A549 (cell line): ENCODE measurements at regions not wholly inside any gene's neighbourhood (a gene's known extent, or its start where the extent isn't known, plus 50 kb on each side); places are given as distances from the start of the nearest gene placed in this dataset.
"Not testable (repeated sequence)": the region's sequence is repeated elsewhere in the genome, so short reads cannot be mapped to it uniquely, and the experiment has no call there.

Source experiments
- ATAC-seq, 2 experiments: fragments of 200-7000 bp in 1 of 2; fragments of >200 bp in 1 of 2; cut with Nextera tagmentation in 1 of 2; cut with Tn5 transposase in 1 of 2; 3 replicates each; pipeline versions ENCODE4 v1.8.0 to v1.9.1; 2018 to 2020; ENCODE audit warnings: mild to moderate bottlenecking in 1 of 2, moderate library complexity in 1 of 2
- CTCF ChIA-PET: fragments of 300-600 bp; sonication (Branson Sonifier 250); formaldehyde crosslinking; extraction: SDS; loops from one replicate; lab custom pipeline; 2021; ENCODE audit warnings: antibody characterized with exemption, inconsistent platforms; lab: Yijun Ruan, JAX
- POLR2A ChIA-PET: fragments of 350-600 bp; formaldehyde crosslinking; extraction: SDS; loops from one replicate; lab custom pipeline; 2021; ENCODE audit warnings: antibody characterized with exemption, inconsistent platforms; lab: Yijun Ruan, JAX
- DNase-seq, 2 experiments: peaks; one replicate each; pipeline versions ENCODE4 v3.0.0 to v3.0.0-alpha.2; 2011 to 2016; ENCODE audit warnings: low read depth in 1 of 2, low spot score in 1 of 2
- FAIRE-seq: peaks from 2 replicates; lab custom pipeline; 2011; peaks lifted over from hg19 to GRCh38; lab: Jason Lieb, UNC
- H3K27ac ChIP-seq, 2 experiments: fragments of >200 bp; sonication (Bioruptor Twin); formaldehyde crosslinking; 3 replicates each; pipeline ENCODE4 v1.5.1; 2016 to 2017
- H3K4me1 ChIP-seq: fragments of >200 bp; sonication (Bioruptor Twin); formaldehyde crosslinking; 3 replicates; pipeline ENCODE4 v1.6.1; 2016
- H3K4me2 ChIP-seq: fragments of >200 bp; sonication (Bioruptor Twin); formaldehyde crosslinking; 3 replicates; pipeline ENCODE4 v1.6.1; 2016
- H3K4me3 ChIP-seq: fragments of >200 bp; sonication (Bioruptor Twin); formaldehyde crosslinking; 3 replicates; pipeline ENCODE4 v1.5.1; 2016
- H3K9me3 ChIP-seq: fragments of >200 bp; sonication (Bioruptor Twin); formaldehyde crosslinking; 3 replicates; pipeline ENCODE4 v1.6.1; 2016
- ATOH8 ChIP-seq: fragments of 250-450 bp; sonication (Bioruptor Pico); IDR thresholded peaks from 2 replicates; pipeline ENCODE4 v1.5.0; 2020; ENCODE audit warnings: low read depth, mild to moderate bottlenecking, moderate library complexity
- CBX8 ChIP-seq: fragments of 200-600 bp; sonication (generic); IDR thresholded peaks from 2 replicates; pipeline ENCODE4 v1.6.1; 2016
- CHD4 ChIP-seq: fragments of 200-600 bp; sonication (generic); IDR thresholded peaks from 2 replicates; pipeline ENCODE4 v1.6.1; 2016; ENCODE audit warnings: antibody characterized with exemption, mild to moderate bottlenecking, borderline replicate concordance
- E2F6 ChIP-seq: IDR thresholded peaks from 2 replicates; pipeline ENCODE4 v1.6.1; 2012; ENCODE audit warnings: low read depth, borderline replicate concordance
- EHF ChIP-seq: fragments of 250-450 bp; sonication (Bioruptor Pico); IDR thresholded peaks from 2 replicates; pipeline ENCODE4 v1.5.0; 2020; ENCODE audit warnings: mild to moderate bottlenecking
- EP300 ChIP-seq, 2 experiments: fragments of >200 bp; sonication (Bioruptor Twin); formaldehyde crosslinking; IDR thresholded peaks; 2 replicates in 1 of 2; 3 replicates in 1 of 2; pipeline ENCODE4 v1.6.1; 2016 to 2017
- ESRRA ChIP-seq: fragments of 150-350 bp; IDR thresholded peaks from 2 replicates; pipeline ENCODE4 v1.6.1; 2014; ENCODE audit warnings: mild to moderate bottlenecking, low read length, borderline replicate concordance
- HDAC2 ChIP-seq: fragments of 200-600 bp; sonication (generic); IDR thresholded peaks from 2 replicates; pipeline ENCODE4 v1.6.1; 2016
- HES2 ChIP-seq: fragments of >200 bp; sonication (Bioruptor Twin); formaldehyde crosslinking; IDR thresholded peaks from 2 replicates; pipeline ENCODE4 v1.6.1; 2016
- HMGXB4 ChIP-seq: fragments of 250-450 bp; sonication (Bioruptor Pico); IDR thresholded peaks from 2 replicates; pipeline ENCODE4 v1.5.0; 2021; ENCODE audit warnings: mild to moderate bottlenecking, moderate library complexity, borderline replicate concordance
- HOXA7 ChIP-seq: fragments of 250-450 bp; sonication (Bioruptor Pico); IDR thresholded peaks from 2 replicates; pipeline ENCODE4 v1.5.0; 2020; ENCODE audit warnings: mild to moderate bottlenecking, moderate library complexity
- HOXB13 ChIP-seq: fragments of 250-450 bp; sonication (Bioruptor Pico); IDR thresholded peaks from 2 replicates; pipeline ENCODE4 v1.5.0; 2020; ENCODE audit warnings: low read depth, mild to moderate bottlenecking, moderate library complexity
- HOXB5 ChIP-seq: fragments of 250-450 bp; sonication (Bioruptor Pico); IDR thresholded peaks from 2 replicates; pipeline ENCODE4 v1.5.0; 2020; ENCODE audit warnings: mild to moderate bottlenecking, moderate library complexity
- KDM1A ChIP-seq: fragments of 200-600 bp; sonication (generic); IDR thresholded peaks from 2 replicates; pipeline ENCODE4 v1.6.1; 2016; ENCODE audit warnings: low read depth, mild to moderate bottlenecking
- KDM5A ChIP-seq: fragments of 200-600 bp; sonication (generic); IDR thresholded peaks from 2 replicates; pipeline ENCODE4 v1.6.1; 2016; ENCODE audit warnings: antibody characterized with exemption, mild to moderate bottlenecking
- MAZ ChIP-seq: fragments of 150-350 bp; IDR thresholded peaks from 2 replicates; pipeline ENCODE4 v1.6.1; 2014; ENCODE audit warnings: antibody characterized with exemption, low read depth, low read length, borderline replicate concordance
- NFE2L2 ChIP-seq: fragments of 150-350 bp; conservative IDR thresholded peaks from 2 replicates; pipeline ENCODE4 v1.6.1; 2014; ENCODE audit warnings: low read length
- NR3C1 ChIP-seq: fragments of >200 bp; sonication (Bioruptor Twin); formaldehyde crosslinking; IDR thresholded peaks from 3 replicates; pipeline ENCODE4 v1.6.1; 2017
- PHF8 ChIP-seq: fragments of 200-600 bp; sonication (generic); IDR thresholded peaks from 2 replicates; pipeline ENCODE4 v1.6.1; 2016; ENCODE audit warnings: low read depth, mild to moderate bottlenecking, antibody characterized with exemption, moderate library complexity, borderline replicate concordance
- RARB ChIP-seq: fragments of 250-450 bp; sonication (Bioruptor Pico); IDR thresholded peaks from 2 replicates; pipeline ENCODE4 v1.8.0; 2021; ENCODE audit warnings: mild to moderate bottlenecking, moderate library complexity
- SMC3 ChIP-seq: fragments of >200 bp; sonication (Bioruptor Twin); formaldehyde crosslinking; IDR thresholded peaks from 3 replicates; pipeline ENCODE4 v1.6.1; 2018; ENCODE audit warnings: inconsistent platforms
- TP53 ChIP-seq: fragments of 250-450 bp; sonication (Bioruptor Pico); IDR thresholded peaks from 2 replicates; pipeline ENCODE4 v1.5.0; 2021; ENCODE audit warnings: mild to moderate bottlenecking, moderate library complexity
- WGBS: methylation state at CpG from one replicate; pipeline ENCODE4 v1.1.6; 2017; ENCODE audit errors: missing lambda C conversion rate; 5-methylcytosine and 5-hydroxymethylcytosine counted together

GRCh38 chrX:150213481-150214030, 149.6 kb upstream of the MAMLD1 start:
- Histone ChIP-seq H3K4me2 (no peak overlapping the region), H3K4me1 (no peaks in the 10 kb centered on the region)
- TF ChIP-seq NR3C1 = no peak
- no peak for TF ChIP-seq EP300 (IDR thresholded peaks at IDR 0.05)
- TF ChIP-seq HOXA7 (CRISPR knock-in tag) = no peak
- TF ChIP-seq HMGXB4 (CRISPR knock-in tag) = no peak
- TF ChIP-seq KDM1A = no peak
- no peak for TF ChIP-seq NFE2L2
- TF ChIP-seq, all 56 proteins: peak for 0
- 57% methylated on average over 3 of the region's 3 CpGs for WGBS
- ATAC-seq (no peak), FAIRE-seq (no peak), DNase-seq (no peak)
- CTCF ChIA-PET = interaction anchor here (0.9 to 1.6 kb wide), 3 partner anchors 9 to 148 kb away, joined by 3 to 5 read pairs (median 4); no protein-coding TSS in a partner anchor
- no peak overlapping the region for H3K4me3 ChIP-seq
- no peaks in the 10 kb centered on the region for H3K9me3 ChIP-seq
- H3K27ac ChIP-seq = no peak overlapping the region
- POLR2A ChIA-PET = no interaction called here

GRCh38 chrX:150216000-150216399, 147.1 kb upstream of the MAMLD1 start:
- H3K4me2 ChIP-seq, POLR2A ChIA-PET, ATAC-seq, H3K9me3 ChIP-seq, FAIRE-seq, DNase-seq, H3K4me3 ChIP-seq, H3K4me1 ChIP-seq, H3K27ac ChIP-seq, CTCF ChIA-PET: not testable (repeated sequence)
- WGBS = 60% methylated on average over 2 of the region's 4 CpGs

- no peak overlapping the region for H3K27ac ChIP-seq
Observed at GRCh38 chrX:150216716-150217115, 146.4 kb upstream of the MAMLD1 start.

More at GRCh38 chrX:150216716-150217115, 146.4 kb upstream of the MAMLD1 start:
- 85% methylated on average over 4 of the region's 6 CpGs for WGBS
- ATAC-seq (no peak), FAIRE-seq (no peak), DNase-seq (no peak)
- CTCF ChIA-PET = interaction anchor here (1.2 kb wide), 1 partner anchor 10 kb away, joined by 3 read pairs; no protein-coding TSS in a partner anchor
- Histone ChIP-seq H3K4me1 (no peaks in the 10 kb centered on the region), H3K9me3 (no peaks in the 10 kb centered on the region), H3K4me2 (no peak overlapping the region), H3K4me3 (no peak overlapping the region)
- POLR2A ChIA-PET = no interaction called here
- no peak for TF ChIP-seq ESRRA
- no peak for TF ChIP-seq CHD4
- no peak for TF ChIP-seq HES2
- no peak for TF ChIP-seq RARB
- TF ChIP-seq MAZ = no peak
- no peak for TF ChIP-seq TP53
- TF ChIP-seq SMC3 = no peak
- TF ChIP-seq E2F6 = no peak
- no peak for TF ChIP-seq KDM5A
- no peak for TF ChIP-seq HMGXB4 (CRISPR knock-in tag)
- no peak for TF ChIP-seq HOXB5 (CRISPR knock-in tag)
- no peak for TF ChIP-seq CBX8
- no peak for TF ChIP-seq EHF (CRISPR knock-in tag)
- no peak for TF ChIP-seq PHF8
- TF ChIP-seq HDAC2 = no peak
- no peak for TF ChIP-seq HOXB13 (CRISPR knock-in tag)
- TF ChIP-seq ATOH8 (CRISPR knock-in tag) = no peak
